Tibial nerve (tissue), 4 donors: ENCODE measurements at regions not wholly inside any gene's neighbourhood (a gene's known extent, or its start where the extent isn't known, plus 50 kb on each side); places are given as distances from the start of the nearest gene placed in this dataset.

Experiments
- DNase-seq, 2 donors: peaks; one replicate each; pipeline ENCODE4 v3.0.0-alpha.2; 2019; ENCODE audit warnings: low spot score in 2 of 2
- H3K27ac ChIP-seq, 4 donors: fragments of 200-600 bp; sonication (generic) in 3 of 4; one replicate each; pipeline ENCODE4 v1.5.1; 2017 to 2019; ENCODE audit warnings: mild to moderate bottlenecking in 1 of 4
- H3K27me3 ChIP-seq, 2 donors: fragments of 200-600 bp; sonication (generic) in 1 of 2; one replicate each; pipeline versions ENCODE4 v1.5.1 to v1.6.0; 2017 to 2019
- H3K36me3 ChIP-seq, 3 donors: fragments of 200-600 bp; sonication (generic); one replicate each; pipeline ENCODE4 v1.5.1; 2018 to 2019
- H3K4me1 ChIP-seq, 4 donors: fragments of 200-600 bp; sonication (generic) in 3 of 4; one replicate each; pipeline ENCODE4 v1.5.1; 2017 to 2019
- H3K4me3 ChIP-seq, 4 donors: fragments of 200-600 bp; sonication (generic) in 3 of 4; one replicate each; pipeline ENCODE4 v1.5.1; 2017 to 2019; ENCODE audit warnings: mild to moderate bottlenecking in 1 of 4, moderate library complexity in 1 of 4
- H3K9me3 ChIP-seq, 4 donors: fragments of 200-600 bp; sonication (generic) in 3 of 4; one replicate each; pipeline ENCODE4 v1.5.1; 2017 to 2019
- EP300 ChIP-seq, 2 donors: sonication (generic); formaldehyde crosslinking; IDR thresholded peaks; one replicate each; pipeline ENCODE4 v1.6.1; 2017; ENCODE audit warnings: antibody characterized with exemption in 2 of 2, mild to moderate bottlenecking in 1 of 2
- POLR2A ChIP-seq, 2 donors: fragments of 450-650 bp; IDR thresholded peaks; one replicate each; pipeline ENCODE4 v1.6.1; 2017; ENCODE audit warnings: antibody characterized with exemption in 2 of 2, mild to moderate bottlenecking in 2 of 2, moderate library complexity in 2 of 2
- WGBS, 2 donors: methylation state at CpG; one replicate each; pipeline ENCODE4 v1.1.5; 2018; 5-methylcytosine and 5-hydroxymethylcytosine counted together
- TF ChIP-seq, protein P1 (sequence below), 5 experiments: fragments of 200-600 bp in 3 of 5; fragments of 450-650 bp in 2 of 5; sonication (generic) in 3 of 5; IDR thresholded peaks; one replicate each; pipeline ENCODE4 v1.5.1; 2016 to 2019; ENCODE audit warnings: antibody characterized with exemption in 5 of 5, mild to moderate bottlenecking in 3 of 5, moderate library complexity in 2 of 5

DNA sequence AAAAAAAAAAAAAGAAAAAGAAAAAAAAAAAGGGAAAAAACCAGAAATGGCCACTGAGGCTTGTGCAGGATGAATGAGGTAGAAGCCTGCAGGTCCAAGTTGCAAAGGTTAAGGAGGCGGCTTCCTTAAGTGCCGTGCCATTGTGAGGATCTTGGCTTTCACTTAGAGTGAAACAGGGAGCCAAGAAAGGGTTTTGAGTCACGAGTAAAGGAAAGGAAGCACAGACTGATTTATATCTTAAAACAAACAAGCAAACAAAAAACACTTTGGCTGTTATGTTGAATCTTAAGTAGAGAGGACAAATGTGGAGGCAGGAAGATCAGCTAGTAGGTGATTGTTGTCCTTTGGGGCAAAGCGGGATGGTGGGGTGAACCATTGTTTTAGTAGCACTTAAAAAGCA lies 749.7 kb upstream of the SOX11 start:
- WGBS, 2 donors: 71 to 77% methylated on average over 4 of the region's 4 CpGs

DNA sequence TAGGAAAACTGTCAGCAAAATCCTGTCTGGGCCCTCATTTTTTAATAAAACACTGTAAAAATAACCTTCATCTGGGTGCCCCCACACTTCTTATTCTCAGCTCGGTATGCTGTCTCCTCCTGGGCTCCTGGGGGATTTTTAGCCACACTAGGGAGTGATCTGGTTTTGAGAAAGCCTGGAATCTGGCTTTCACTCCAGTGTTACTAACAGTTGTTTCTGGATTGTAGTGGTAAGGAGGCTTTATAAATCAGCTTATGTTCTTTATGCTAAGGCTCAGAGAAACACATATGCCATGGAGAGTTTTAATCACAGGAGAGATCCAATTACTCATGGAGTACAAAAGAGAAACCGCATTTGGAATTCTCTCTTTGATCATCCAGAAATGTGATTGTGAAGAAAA lies 744.3 kb upstream of the SOX11 start:
- Histone ChIP-seq H3K4me3 (no peak overlapping the region), H3K27me3 (no peaks in the 10 kb centered on the region), H3K27ac (no peak overlapping the region), H3K4me1 (no peaks in the 10 kb centered on the region), H3K36me3 (no peaks in the 10 kb centered on the region), H3K9me3 (no peaks in the 10 kb centered on the region)
- 73 to 76% methylated on average over 2 of the region's 2 CpGs for WGBS, 2 donors
- TF ChIP-seq, protein P1, sequence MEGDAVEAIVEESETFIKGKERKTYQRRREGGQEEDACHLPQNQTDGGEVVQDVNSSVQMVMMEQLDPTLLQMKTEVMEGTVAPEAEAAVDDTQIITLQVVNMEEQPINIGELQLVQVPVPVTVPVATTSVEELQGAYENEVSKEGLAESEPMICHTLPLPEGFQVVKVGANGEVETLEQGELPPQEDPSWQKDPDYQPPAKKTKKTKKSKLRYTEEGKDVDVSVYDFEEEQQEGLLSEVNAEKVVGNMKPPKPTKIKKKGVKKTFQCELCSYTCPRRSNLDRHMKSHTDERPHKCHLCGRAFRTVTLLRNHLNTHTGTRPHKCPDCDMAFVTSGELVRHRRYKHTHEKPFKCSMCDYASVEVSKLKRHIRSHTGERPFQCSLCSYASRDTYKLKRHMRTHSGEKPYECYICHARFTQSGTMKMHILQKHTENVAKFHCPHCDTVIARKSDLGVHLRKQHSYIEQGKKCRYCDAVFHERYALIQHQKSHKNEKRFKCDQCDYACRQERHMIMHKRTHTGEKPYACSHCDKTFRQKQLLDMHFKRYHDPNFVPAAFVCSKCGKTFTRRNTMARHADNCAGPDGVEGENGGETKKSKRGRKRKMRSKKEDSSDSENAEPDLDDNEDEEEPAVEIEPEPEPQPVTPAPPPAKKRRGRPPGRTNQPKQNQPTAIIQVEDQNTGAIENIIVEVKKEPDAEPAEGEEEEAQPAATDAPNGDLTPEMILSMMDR (IDR thresholded peaks at IDR 0.05): no peak
- no peak for TF ChIP-seq EP300 (IDR thresholded peaks at IDR 0.05)
- TF ChIP-seq POLR2A (IDR thresholded peaks at IDR 0.05): no peak
- DNase-seq: no peak

More for the DNA sequence above, 749.7 kb upstream of the SOX11 start:
- no peak for DNase-seq
- Histone ChIP-seq H3K27ac (no peak overlapping the region), H3K4me3 (no peak overlapping the region), H3K27me3 (no peaks in the 10 kb centered on the region), H3K4me1 (peaks cover 0 to 10% (median 0%) of the 10 kb centered on the region in 4 donors), H3K36me3 (no peaks in the 10 kb centered on the region), H3K9me3 (no peaks in the 10 kb centered on the region)
- TF ChIP-seq EP300 (IDR thresholded peaks at IDR 0.05) (no peak), POLR2A (IDR thresholded peaks at IDR 0.05) (no peak)
- TF ChIP-seq, protein P1 (IDR thresholded peaks at IDR 0.05): no peak

DNA sequence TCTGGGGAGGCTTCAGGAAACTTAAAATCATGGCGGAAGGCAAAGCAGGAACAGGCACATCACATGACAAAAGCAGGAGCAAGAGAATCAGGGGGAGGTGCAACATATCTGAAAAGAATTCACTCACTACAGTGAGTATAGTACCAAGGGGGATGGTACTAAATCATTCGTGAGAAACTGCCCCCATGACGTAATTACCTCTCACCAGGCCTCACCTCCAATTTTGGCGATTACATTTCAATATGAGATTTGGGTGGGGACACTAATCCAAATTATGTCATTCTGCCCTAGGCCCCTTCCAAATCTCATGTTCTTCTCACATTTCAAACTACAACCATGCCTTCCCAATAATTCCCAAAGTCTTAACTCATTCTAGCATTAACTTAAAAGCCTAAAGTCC lies 740.8 kb upstream of the SOX11 start:
- Histone ChIP-seq H3K4me3 (no peak overlapping the region), H3K27me3 (no peaks in the 10 kb centered on the region), H3K9me3 (no peaks in the 10 kb centered on the region), H3K27ac (no peak overlapping the region), H3K4me1 (no peaks in the 10 kb centered on the region), H3K36me3 (no peaks in the 10 kb centered on the region)
- 95 to 97% methylated on average over 4 of the region's 4 CpGs for WGBS, 2 donors
- no peak for DNase-seq
- TF ChIP-seq EP300 (IDR thresholded peaks at IDR 0.05) (no peak), POLR2A (IDR thresholded peaks at IDR 0.05) (no peak)
- TF ChIP-seq, protein P1 (IDR thresholded peaks at IDR 0.05): no peak

DNA sequence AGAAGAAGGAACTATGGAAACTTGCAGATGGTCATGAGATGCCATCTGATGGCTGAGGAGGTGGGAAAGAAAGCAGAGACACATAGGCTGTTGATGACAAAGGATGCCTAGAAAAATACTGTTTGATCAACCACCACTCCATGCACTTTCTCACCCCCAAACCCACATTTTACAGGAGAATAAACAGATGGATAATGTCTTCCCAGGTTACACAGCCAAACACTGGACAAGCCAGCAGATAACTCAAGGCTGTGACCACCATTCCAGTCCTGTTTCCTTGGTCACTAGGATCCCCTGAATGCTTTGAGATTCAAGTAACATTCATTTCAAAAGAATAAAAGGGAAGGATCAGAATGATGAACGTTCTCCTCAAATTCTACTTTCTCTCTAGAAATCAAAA lies 733.0 kb upstream of the SOX11 start:
- no peak for TF ChIP-seq EP300 (IDR thresholded peaks at IDR 0.05)
- TF ChIP-seq, protein P1 (IDR thresholded peaks at IDR 0.05): no peak
- no peak for TF ChIP-seq POLR2A (IDR thresholded peaks at IDR 0.05)
- H3K27me3 ChIP-seq: no peaks in the 10 kb centered on the region
- H3K4me1 ChIP-seq: no peaks in the 10 kb centered on the region
- DNase-seq: no peak
- H3K9me3 ChIP-seq: no peaks in the 10 kb centered on the region
- no peak overlapping the region for H3K4me3 ChIP-seq
- no peak overlapping the region for H3K27ac ChIP-seq
- no peaks in the 10 kb centered on the region for H3K36me3 ChIP-seq
- 51 to 88% methylated on average over 1 of the region's 1 CpG for WGBS, 2 donors

DNA sequence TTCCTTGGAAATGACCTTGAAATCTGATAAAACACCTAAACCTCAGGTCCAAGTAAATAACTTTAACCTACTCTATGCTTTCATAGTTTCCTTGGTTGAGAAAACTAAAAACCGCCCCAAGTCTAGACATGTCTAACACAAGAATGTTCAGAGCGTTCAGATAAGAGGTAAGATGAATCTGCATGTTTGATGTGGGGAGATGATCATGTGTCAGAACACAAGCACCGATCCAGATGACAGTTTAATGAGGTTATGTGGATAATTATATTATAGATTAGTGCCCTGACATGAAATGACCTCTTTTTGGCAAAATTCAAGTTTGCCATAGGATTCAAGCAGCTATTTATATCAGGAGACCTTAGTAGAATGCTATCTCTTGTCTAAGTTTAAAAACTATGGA lies 729.8 kb upstream of the SOX11 start:
- H3K9me3 ChIP-seq: no peaks in the 10 kb centered on the region
- H3K4me3 ChIP-seq: no peak overlapping the region
- H3K27me3 ChIP-seq: no peaks in the 10 kb centered on the region
- WGBS, 2 donors: 64 to 82% methylated on average over 3 of the region's 3 CpGs
- H3K36me3 ChIP-seq: no peaks in the 10 kb centered on the region
- H3K27ac ChIP-seq: no peak overlapping the region
- H3K4me1 ChIP-seq: no peaks in the 10 kb centered on the region
- TF ChIP-seq POLR2A (IDR thresholded peaks at IDR 0.05) (no peak), EP300 (IDR thresholded peaks at IDR 0.05) (no peak)
- TF ChIP-seq, protein P1 (IDR thresholded peaks at IDR 0.05): no peak
- DNase-seq: no peak
